Astrocyte of the cerebellum (primary cell): ENCODE measurements at regions not wholly inside any gene's neighbourhood (a gene's known extent, or its start where the extent isn't known, plus 50 kb on each side); places are given as distances from the start of the nearest gene placed in this dataset.

ENCODE experiments used
- DNase-seq: peaks from one replicate; pipeline ENCODE4 v3.0.0-alpha.2; 2011; ENCODE audit warnings: low read depth
- H3K4me3 ChIP-seq: 2 replicates; pipeline ENCODE4 v1.5.1; 2011; ENCODE audit warnings: mild to moderate bottlenecking, low read depth, low read length, moderate library complexity
- CTCF ChIP-seq: IDR thresholded peaks from 2 replicates; pipeline ENCODE4 v1.5.1; 2012; ENCODE audit warnings: low read length, low read depth, moderate library complexity, mild to moderate bottlenecking; ENCODE audit errors: missing control alignments
- in situ Hi-C: cut with HindIII; loops from 2 replicates; pipeline ENCODE4 v1.10.0; 2017; ENCODE audit warnings: low sequenced_read_pairs

- no peak for DNase-seq
- no peak overlapping the region for H3K4me3 ChIP-seq
- in situ Hi-C loops: no loop called here
- no peak for TF ChIP-seq CTCF
These were observed 438.4 kb upstream of the THBS1 start for GRCh38 chr15:39142500-39142899.

DNA sequence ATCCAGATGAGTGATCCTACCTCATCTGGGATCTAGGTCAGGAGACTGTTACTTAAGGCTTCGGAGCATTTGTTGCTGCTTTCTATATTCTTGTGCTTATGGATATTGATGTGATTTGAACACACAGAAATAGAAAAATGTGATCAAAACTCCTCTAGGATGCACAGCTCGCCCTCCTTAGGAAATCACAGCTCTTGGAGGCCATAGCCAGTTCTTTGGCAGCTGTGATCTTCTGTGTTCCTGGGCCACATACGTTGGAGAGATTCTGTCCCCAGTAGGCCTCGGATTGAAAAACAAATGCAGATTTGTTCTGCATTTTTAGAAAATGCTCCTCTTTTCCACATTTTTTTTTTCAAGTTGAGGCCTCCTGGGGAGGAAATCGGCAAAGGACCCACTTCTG, 437.4 kb upstream of the THBS1 start:
- H3K4me3 ChIP-seq: no peak overlapping the region
- no peak for TF ChIP-seq CTCF
- no peak for DNase-seq
- in situ Hi-C loops: no loop called here

DNA sequence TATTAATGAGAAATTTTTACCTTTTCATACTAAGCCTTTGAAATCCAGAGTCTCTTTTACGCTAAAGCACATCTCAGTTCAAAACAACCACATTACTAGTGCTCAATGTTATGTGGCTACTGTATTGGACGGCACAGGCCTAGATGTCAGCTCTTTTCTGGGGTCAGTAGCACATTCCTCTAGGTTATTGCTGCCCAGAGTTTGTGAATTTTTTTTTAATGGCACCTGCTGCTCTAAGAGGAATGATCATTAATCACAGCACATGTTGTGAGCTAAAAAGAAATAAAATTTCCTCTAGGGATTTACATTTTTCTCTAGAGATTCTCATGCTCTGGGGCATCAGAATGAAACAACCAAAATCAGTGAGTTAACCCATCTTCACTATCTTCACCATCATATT, 436.8 kb upstream of the THBS1 start:
- H3K4me3 ChIP-seq: no peak overlapping the region
- DNase-seq: no peak
- no peak for TF ChIP-seq CTCF
- in situ Hi-C loops: no loop called here

- in situ Hi-C loops: no loop called here
- no peak for TF ChIP-seq CTCF
- no peak overlapping the region for H3K4me3 ChIP-seq
These were observed 436.0 kb upstream of the THBS1 start for GRCh38 chr15:39144613-39145499.

DNA sequence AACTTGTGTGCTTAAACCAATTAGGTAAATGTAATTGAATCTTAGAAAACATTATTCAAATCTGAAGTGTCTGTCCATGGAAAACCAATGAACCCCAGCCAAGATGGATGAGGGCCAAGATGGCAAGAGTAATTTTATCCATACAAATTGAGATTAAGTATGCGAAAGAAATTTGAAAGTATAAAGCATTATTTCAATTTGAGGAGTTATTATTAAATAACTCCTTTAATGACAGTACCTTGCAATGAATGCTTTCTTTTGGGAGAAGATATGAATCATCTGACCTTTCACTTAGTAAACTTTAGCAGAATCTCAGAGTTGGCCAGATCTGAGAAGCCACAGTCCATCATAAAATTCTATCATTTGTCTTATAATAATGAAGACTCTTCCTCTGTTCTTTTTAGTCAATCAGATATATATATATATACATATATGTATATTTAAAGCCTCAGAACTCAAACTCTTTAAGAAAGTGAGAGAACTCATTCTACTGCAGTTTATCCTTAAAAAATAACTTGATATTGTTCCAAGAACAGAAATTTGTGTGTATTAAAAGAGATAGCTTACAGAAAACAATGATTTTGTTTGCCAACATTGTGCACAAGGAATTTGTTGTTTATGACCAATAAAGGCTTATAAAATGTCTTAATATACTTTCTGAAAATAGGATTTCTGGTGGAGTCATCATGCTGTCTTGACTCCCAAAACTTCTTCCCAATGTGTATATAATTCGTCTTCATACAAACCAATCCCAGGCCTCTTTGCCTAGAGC, 434.8 kb upstream of the THBS1 start:
- in situ Hi-C loops: no loop called here
- no peak for DNase-seq
- H3K4me3 ChIP-seq: no peak overlapping the region
- TF ChIP-seq CTCF: no peak

More at GRCh38 chr15:39144613-39145499, 436.0 kb upstream of the THBS1 start:
- no peak for DNase-seq

DNA sequence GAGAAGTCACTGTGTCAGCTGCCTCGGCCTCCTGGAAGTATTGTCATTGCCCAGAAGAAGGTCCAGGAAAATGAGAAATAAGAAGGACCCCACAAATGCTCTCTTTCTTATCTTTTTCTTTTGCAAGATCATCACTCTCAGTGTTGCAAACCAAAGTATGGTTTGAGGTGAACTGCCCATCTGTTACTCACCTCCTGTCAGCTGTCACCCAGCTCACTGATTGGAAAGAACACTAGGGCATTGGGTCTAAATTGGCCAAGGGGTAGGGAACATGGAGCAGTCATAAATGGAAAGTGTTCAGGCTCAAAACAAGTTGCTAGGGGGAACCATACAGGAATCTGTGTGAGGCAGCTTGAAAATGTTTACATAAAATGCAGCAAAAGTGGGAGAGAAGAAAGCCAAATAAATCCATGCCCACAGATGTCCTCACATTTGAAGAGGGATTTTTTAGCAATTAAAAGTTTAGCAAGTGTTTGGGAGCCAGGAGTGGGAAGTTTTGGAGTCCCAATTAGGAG, 431.2 kb upstream of the THBS1 start:
- no peak overlapping the region for H3K4me3 ChIP-seq
- DNase-seq: no peak
- no peak for TF ChIP-seq CTCF
- in situ Hi-C loops: no loop called here
